GM12872 (cell line): ENCODE measurements at regions not wholly inside any gene's neighbourhood (a gene's known extent, or its start where the extent isn't known, plus 50 kb on each side); places are given as distances from the start of the nearest gene placed in this dataset.

Experiments used
- TF ChIP-seq, protein P1 (sequence below): IDR thresholded peaks from 3 replicates; pipeline ENCODE4 v1.5.1; 2011; ENCODE audit warnings: low read depth, mild to moderate bottlenecking, low read length, moderate library complexity; ENCODE audit not compliant: insufficient read depth

DNA sequence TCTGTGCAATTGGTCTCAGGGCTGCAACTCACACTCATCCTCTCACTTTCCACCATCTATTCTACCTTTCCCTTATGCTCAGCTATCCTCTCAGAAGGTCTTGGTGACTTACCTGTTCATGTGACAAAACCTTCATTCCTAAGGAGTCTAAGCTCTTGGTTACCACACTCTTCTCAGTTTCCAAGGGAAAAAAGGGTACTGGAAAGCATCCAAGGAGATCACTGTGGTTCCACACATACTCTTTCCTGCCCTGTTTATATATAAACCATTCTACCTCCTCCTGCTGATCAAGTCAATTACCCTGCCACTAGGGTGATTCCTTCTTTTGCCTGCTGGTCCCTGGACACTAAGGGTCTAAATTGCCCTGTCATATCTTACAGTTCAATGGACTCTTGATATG, 57.2 kb upstream of the MAML3 start:
- TF ChIP-seq, protein P1, sequence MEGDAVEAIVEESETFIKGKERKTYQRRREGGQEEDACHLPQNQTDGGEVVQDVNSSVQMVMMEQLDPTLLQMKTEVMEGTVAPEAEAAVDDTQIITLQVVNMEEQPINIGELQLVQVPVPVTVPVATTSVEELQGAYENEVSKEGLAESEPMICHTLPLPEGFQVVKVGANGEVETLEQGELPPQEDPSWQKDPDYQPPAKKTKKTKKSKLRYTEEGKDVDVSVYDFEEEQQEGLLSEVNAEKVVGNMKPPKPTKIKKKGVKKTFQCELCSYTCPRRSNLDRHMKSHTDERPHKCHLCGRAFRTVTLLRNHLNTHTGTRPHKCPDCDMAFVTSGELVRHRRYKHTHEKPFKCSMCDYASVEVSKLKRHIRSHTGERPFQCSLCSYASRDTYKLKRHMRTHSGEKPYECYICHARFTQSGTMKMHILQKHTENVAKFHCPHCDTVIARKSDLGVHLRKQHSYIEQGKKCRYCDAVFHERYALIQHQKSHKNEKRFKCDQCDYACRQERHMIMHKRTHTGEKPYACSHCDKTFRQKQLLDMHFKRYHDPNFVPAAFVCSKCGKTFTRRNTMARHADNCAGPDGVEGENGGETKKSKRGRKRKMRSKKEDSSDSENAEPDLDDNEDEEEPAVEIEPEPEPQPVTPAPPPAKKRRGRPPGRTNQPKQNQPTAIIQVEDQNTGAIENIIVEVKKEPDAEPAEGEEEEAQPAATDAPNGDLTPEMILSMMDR, result no peak

DNA sequence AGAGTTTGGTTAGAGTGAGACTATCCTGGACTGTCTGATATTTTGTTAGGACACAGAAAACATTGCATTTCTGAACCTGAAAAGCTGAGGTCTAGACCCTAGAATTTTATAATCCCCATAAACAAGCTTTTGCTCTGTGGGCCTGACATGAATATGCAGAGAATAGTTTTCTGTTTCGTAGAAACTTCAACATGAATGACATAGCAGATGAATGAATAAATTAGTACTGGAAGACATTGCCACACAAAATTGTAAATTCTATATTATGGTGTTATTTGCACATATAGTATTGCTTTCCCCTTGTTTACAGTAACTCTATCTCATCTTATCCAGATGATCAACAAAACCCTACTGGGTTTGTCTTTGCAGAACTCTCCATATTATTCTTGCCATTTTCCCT, 54.9 kb upstream of the MAML3 start:
- TF ChIP-seq, protein P1, result no peak
